ENCODE measurements at regions not wholly inside any gene's neighbourhood (a gene's known extent, or its start where the extent isn't known, plus 50 kb on each side); places are given as distances from the start of the nearest gene placed in this dataset.

DNA sequence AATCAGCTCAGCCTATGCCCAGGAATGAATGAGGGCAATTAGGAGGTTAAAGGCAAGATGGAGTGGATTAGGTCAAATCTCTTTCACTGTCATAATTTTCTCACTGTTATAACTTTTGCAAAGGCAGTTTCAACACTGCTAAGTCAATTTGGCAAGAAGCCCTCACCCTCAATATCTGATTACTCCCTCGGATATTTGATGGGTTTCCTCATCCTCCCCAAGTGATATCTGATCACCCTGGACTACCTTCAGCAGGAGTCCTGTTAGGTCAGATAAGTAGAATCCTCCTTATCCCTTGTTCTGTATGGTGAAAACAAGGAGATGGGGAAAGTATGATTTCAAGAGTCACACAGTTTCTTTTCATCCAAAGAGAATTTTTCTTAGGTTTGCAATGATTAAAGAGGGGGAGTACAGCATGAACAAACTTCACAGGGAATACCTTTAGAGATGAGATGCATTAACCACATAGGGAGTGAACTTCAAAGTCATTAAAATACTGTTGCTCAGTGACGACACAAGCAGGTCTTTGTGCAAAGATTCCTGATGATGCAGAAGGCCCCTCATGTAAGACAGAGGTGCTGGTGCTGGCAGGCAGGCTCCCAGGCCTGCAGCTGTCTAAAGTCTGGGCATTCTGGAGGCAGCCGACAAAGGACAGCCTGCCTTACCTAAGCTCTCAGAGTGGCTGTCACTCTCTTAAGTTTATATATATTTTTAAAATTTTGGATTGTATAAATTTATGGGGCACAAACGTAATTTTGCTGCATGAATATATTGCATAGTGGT, 75.4 kb upstream of the POM121L12 start:
- TF ChIP-seq EP300 (IDR thresholded peaks at IDR 0.05; ENCODE audit: borderline replicate concordance) = no peak
- TF ChIP-seq, protein P1, sequence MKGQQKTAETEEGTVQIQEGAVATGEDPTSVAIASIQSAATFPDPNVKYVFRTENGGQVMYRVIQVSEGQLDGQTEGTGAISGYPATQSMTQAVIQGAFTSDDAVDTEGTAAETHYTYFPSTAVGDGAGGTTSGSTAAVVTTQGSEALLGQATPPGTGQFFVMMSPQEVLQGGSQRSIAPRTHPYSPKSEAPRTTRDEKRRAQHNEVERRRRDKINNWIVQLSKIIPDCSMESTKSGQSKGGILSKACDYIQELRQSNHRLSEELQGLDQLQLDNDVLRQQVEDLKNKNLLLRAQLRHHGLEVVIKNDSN (IDR thresholded peaks at IDR 0.05) = no peak

DNA sequence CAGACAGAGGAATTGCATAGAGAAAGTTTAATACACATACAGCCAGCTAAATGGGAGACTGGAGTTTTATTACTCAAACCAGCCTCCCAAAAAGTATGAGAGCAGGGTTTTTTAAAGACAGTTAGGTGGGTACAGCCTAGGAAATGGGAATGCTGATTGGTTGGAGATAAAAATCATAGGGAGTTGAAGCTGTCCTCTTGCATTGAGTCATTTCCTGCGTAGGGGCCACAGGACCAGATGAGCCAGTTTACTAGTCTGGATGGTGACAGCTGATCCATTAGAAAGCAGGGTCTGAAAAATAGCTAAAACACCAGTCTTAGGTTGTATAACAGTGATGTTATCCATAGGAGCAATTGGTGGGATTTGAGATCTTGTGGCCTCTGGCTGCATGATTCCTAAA, 76.1 kb upstream of the POM121L12 start:
- TF ChIP-seq, protein P2, sequence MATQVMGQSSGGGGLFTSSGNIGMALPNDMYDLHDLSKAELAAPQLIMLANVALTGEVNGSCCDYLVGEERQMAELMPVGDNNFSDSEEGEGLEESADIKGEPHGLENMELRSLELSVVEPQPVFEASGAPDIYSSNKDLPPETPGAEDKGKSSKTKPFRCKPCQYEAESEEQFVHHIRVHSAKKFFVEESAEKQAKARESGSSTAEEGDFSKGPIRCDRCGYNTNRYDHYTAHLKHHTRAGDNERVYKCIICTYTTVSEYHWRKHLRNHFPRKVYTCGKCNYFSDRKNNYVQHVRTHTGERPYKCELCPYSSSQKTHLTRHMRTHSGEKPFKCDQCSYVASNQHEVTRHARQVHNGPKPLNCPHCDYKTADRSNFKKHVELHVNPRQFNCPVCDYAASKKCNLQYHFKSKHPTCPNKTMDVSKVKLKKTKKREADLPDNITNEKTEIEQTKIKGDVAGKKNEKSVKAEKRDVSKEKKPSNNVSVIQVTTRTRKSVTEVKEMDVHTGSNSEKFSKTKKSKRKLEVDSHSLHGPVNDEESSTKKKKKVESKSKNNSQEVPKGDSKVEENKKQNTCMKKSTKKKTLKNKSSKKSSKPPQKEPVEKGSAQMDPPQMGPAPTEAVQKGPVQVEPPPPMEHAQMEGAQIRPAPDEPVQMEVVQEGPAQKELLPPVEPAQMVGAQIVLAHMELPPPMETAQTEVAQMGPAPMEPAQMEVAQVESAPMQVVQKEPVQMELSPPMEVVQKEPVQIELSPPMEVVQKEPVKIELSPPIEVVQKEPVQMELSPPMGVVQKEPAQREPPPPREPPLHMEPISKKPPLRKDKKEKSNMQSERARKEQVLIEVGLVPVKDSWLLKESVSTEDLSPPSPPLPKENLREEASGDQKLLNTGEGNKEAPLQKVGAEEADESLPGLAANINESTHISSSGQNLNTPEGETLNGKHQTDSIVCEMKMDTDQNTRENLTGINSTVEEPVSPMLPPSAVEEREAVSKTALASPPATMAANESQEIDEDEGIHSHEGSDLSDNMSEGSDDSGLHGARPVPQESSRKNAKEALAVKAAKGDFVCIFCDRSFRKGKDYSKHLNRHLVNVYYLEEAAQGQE (IDR thresholded peaks at IDR 0.05; ENCODE audit: low read depth) = no peak
- no peak for TF ChIP-seq EP300 (IDR thresholded peaks at IDR 0.05; ENCODE audit: borderline replicate concordance)
- no peak for TF ChIP-seq RAD21 (IDR thresholded peaks at IDR 0.05; ENCODE audit: low read depth)
- TF ChIP-seq ZBTB7A (IDR thresholded peaks at IDR 0.05; ENCODE audit: low read depth) = no peak
- no peak for TF ChIP-seq CEBPB (IDR thresholded peaks at IDR 0.05)
- TF ChIP-seq, protein P3, sequence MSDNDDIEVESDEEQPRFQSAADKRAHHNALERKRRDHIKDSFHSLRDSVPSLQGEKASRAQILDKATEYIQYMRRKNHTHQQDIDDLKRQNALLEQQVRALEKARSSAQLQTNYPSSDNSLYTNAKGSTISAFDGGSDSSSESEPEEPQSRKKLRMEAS (IDR thresholded peaks at IDR 0.05) = no peak
- TF ChIP-seq EGR1 (IDR thresholded peaks at IDR 0.05) = no peak
- no peak for TF ChIP-seq YY1 (IDR thresholded peaks at IDR 0.05; ENCODE audit: low read depth)
- no peak for TF ChIP-seq TAF1 (IDR thresholded peaks at IDR 0.05; ENCODE audit: low read depth)
- TF ChIP-seq, protein P1 (IDR thresholded peaks at IDR 0.05) = no peak

DNA sequence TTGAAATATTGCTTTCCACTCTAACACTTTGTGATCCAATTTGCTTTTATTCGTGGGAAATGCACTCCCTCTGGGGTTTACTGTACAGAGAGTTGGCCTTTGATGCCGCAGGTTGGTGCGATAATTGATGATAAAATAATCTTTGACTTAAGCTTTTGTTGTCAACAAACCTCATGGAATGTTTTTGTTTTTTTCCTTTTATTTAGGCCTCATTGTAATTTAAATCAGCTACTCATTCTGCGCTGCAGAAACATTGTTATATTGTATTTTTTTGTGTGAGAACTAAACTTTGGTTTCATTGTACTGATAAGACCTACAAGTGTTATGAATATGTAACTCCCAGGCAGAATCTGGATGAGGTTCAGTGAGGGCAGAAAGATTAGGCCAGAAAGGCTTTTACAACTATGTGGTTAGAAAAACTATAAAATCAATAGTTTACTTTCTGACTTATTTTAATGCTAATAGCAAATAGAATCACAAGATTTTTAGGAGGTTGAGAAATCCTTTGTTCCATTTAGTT, 76.8 kb upstream of the POM121L12 start:
- TF ChIP-seq ZBTB7A (IDR thresholded peaks at IDR 0.05; ENCODE audit: low read depth) = no peak
- TF ChIP-seq CREB1 (IDR thresholded peaks at IDR 0.05; ENCODE audit: low read depth) = no peak
- no peak for TF ChIP-seq FOXM1 (IDR thresholded peaks at IDR 0.05; ENCODE audit: borderline replicate concordance, low read depth)
- no peak for TF ChIP-seq YY1 (IDR thresholded peaks at IDR 0.05; ENCODE audit: low read depth)
- no peak for TF ChIP-seq RAD21 (IDR thresholded peaks at IDR 0.05; ENCODE audit: low read depth)
- no peak for TF ChIP-seq NFIC (IDR thresholded peaks at IDR 0.05)
- no peak for TF ChIP-seq CEBPB (IDR thresholded peaks at IDR 0.05)

DNA sequence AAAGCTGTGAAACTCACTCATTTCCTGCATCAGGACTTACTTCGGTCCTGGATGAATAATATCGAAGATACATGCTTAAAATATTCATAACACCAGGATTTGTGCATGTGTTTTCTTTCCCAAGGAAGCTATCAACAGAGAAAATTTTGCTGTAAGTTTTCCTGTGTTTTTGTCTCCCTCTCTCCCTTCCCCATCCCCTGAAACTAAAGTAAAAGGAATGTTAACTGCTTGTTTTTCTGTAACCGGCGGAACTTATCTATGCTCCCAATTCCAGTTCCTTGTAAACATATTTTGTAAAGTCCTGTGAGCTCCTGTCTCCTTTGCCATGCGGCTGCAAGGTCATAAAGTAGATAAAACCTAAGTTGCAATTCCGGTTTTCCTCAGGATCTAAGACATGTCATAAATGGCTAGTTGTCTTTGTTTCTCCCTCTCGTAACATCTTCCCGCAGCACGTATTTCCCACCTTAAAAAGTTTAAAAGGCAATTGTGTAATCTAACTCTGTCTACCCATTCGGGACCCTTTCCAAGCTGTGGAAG, 79.0 kb upstream of the POM121L12 start:
- TF ChIP-seq NFIC (IDR thresholded peaks at IDR 0.05) (no peak), TCF12 (IDR thresholded peaks at IDR 0.05; ENCODE audit: low read depth) (no peak), EGR1 (IDR thresholded peaks at IDR 0.05) (no peak), EP300 (IDR thresholded peaks at IDR 0.05; ENCODE audit: borderline replicate concordance) (no peak), CEBPB (IDR thresholded peaks at IDR 0.05) (no peak), ZBTB7A (IDR thresholded peaks at IDR 0.05; ENCODE audit: low read depth) (no peak), RAD21 (IDR thresholded peaks at IDR 0.05; ENCODE audit: low read depth) (no peak)
- TF ChIP-seq, protein P2 (IDR thresholded peaks at IDR 0.05; ENCODE audit: low read depth) = no peak
- TF ChIP-seq, protein P1 (IDR thresholded peaks at IDR 0.05) = no peak
- TF ChIP-seq, protein P3 (IDR thresholded peaks at IDR 0.05) = no peak

DNA sequence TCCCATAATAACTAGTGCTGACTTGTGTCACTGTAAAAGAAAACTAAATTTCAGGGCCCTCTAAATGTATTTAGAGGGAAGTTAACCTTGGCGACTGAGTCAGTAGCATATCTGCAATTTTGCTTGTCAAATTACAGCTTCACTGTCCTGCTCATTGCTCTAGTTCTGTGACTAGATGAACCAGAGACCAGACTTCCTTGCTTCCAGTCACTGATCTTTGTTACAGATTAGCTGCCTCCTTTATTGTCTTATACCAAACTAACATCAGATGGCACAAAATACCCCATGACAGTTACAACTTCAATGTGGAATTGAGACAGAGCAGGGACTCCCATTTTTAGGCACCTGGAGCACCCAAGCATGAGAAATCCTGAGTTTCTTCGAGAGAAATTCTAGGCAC, 79.9 kb upstream of the POM121L12 start:
- TF ChIP-seq, protein P2 (IDR thresholded peaks at IDR 0.05; ENCODE audit: low read depth) = no peak
- TF ChIP-seq, protein P3 (IDR thresholded peaks at IDR 0.05) = no peak
- TF ChIP-seq ZBTB7A (IDR thresholded peaks at IDR 0.05; ENCODE audit: low read depth) = no peak
- TF ChIP-seq CEBPB (IDR thresholded peaks at IDR 0.05) = no peak

Data from Ishikawa (cell line).